DMS 273 (cell line): ENCODE measurements at regions not wholly inside any gene's neighbourhood (a gene's known extent, or its start where the extent isn't known, plus 50 kb on each side); places are given as distances from the start of the nearest gene placed in this dataset.

Experiments
- DNase-seq: peaks from one replicate; lab custom pipeline; 2025; ENCODE audit not compliant: unreplicated experiment; lab: John Stamatoyannopoulos, UW

GRCh38 chr5:143471041-143471509 lies 67.6 kb upstream of the NR3C1 start:
- DNase-seq = no peak

GRCh38 chr5:143470120-143470519 lies 66.6 kb upstream of the NR3C1 start:
- no peak for DNase-seq

GRCh38 chr5:143469125-143469524 lies 65.6 kb upstream of the NR3C1 start:
- no peak for DNase-seq

- no peak for DNase-seq
Observed at GRCh38 chr5:143466632-143467031, 63.1 kb upstream of the NR3C1 start.

GRCh38 chr5:143464723-143465490 lies 61.4 kb upstream of the NR3C1 start:
- no peak for DNase-seq

GRCh38 chr5:143462431-143462830 lies 58.9 kb upstream of the NR3C1 start:
- DNase-seq = no peak

GRCh38 chr5:143459433-143459832 lies 55.9 kb upstream of the NR3C1 start:
- DNase-seq = no peak

- DNase-seq = no peak
Observed at GRCh38 chr5:143456952-143457547, 53.6 kb upstream of the NR3C1 start.

- peak; percentile 89 for DNase-seq
Observed at GRCh38 chr5:143454936-143455516, 51.5 kb upstream of the NR3C1 start.

GRCh38 chr5:143453720-143454119 lies 50.2 kb upstream of the NR3C1 start:
- DNase-seq = peak; percentile 20
